Tibial nerve (tissue), 3 donors: ENCODE measurements at regions not wholly inside any gene's neighbourhood (a gene's known extent, or its start where the extent isn't known, plus 50 kb on each side); places are given as distances from the start of the nearest gene placed in this dataset.

ENCODE experiments used
- CTCF ChIP-seq, 5 experiments: fragments of 200-600 bp in 3 of 5; fragments of 450-650 bp in 2 of 5; sonication (generic) in 3 of 5; IDR thresholded peaks; one replicate each; pipeline ENCODE4 v1.5.1; 2016 to 2019; ENCODE audit warnings: antibody characterized with exemption in 5 of 5, mild to moderate bottlenecking in 3 of 5, moderate library complexity in 2 of 5
- POLR2A ChIP-seq, 2 donors: fragments of 450-650 bp; IDR thresholded peaks; one replicate each; pipeline ENCODE4 v1.6.1; 2017; ENCODE audit warnings: antibody characterized with exemption in 2 of 2, mild to moderate bottlenecking in 2 of 2, moderate library complexity in 2 of 2

- TF ChIP-seq POLR2A (IDR thresholded peaks at IDR 0.05) (no peak), CTCF (IDR thresholded peaks at IDR 0.05) (no peak)
Observed at GRCh38 chr3:153275514-153275913, 113.5 kb downstream of the RAP2B start.
